RWPE1 (cell line): ENCODE measurements at regions not wholly inside any gene's neighbourhood (a gene's known extent, or its start where the extent isn't known, plus 50 kb on each side); places are given as distances from the start of the nearest gene placed in this dataset.
"Not testable (repeated sequence)": the region's sequence is repeated elsewhere in the genome, so short reads cannot be mapped to it uniquely, and the experiment has no call there.

Source experiments
- CTCF ChIA-PET: fragments of 350-600 bp; sonication (Branson Sonifier 250); formaldehyde crosslinking; extraction: SDS; loops from one replicate; lab custom pipeline; 2021; lab: Yijun Ruan, JAX
- POLR2A ChIA-PET: fragments of 400-600 bp; formaldehyde crosslinking; extraction: SDS; loops from one replicate; lab custom pipeline; 2020; ENCODE audit warnings: antibody characterized with exemption; ENCODE audit not compliant: low non-redundant PET; lab: Yijun Ruan, JAX
- DNase-seq: peaks from one replicate; pipeline ENCODE4 v3.0.0; 2012; ENCODE audit warnings: low spot score
- H3K27ac ChIP-seq: fragments of 450-650 bp; 2 replicates; pipeline ENCODE4 v1.5.1; 2017
- TF ChIP-seq, protein P1 (sequence below): fragments of 450-650 bp; conservative IDR thresholded peaks from 2 replicates; pipeline ENCODE4 v1.5.1; 2017; ENCODE audit warnings: low read depth, mild to moderate bottlenecking

- H3K27ac ChIP-seq = no peak overlapping the region
- CTCF ChIA-PET = no interaction called here
- TF ChIP-seq, protein P1, sequence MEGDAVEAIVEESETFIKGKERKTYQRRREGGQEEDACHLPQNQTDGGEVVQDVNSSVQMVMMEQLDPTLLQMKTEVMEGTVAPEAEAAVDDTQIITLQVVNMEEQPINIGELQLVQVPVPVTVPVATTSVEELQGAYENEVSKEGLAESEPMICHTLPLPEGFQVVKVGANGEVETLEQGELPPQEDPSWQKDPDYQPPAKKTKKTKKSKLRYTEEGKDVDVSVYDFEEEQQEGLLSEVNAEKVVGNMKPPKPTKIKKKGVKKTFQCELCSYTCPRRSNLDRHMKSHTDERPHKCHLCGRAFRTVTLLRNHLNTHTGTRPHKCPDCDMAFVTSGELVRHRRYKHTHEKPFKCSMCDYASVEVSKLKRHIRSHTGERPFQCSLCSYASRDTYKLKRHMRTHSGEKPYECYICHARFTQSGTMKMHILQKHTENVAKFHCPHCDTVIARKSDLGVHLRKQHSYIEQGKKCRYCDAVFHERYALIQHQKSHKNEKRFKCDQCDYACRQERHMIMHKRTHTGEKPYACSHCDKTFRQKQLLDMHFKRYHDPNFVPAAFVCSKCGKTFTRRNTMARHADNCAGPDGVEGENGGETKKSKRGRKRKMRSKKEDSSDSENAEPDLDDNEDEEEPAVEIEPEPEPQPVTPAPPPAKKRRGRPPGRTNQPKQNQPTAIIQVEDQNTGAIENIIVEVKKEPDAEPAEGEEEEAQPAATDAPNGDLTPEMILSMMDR = no peak
- POLR2A ChIA-PET = no interaction called here
- DNase-seq = no peak
Measured at GRCh38 chr4:132437117-132437516, 712.0 kb upstream of the PCDH10 start.

GRCh38 chr4:132445386-132445785 is 703.7 kb upstream of the PCDH10 start:
- no peak overlapping the region for H3K27ac ChIP-seq
- no peak for DNase-seq
- CTCF ChIA-PET = no interaction called here
- TF ChIP-seq, protein P1 = no peak
- POLR2A ChIA-PET = no interaction called here

- H3K27ac ChIP-seq, DNase-seq, CTCF ChIA-PET, POLR2A ChIA-PET: not testable (repeated sequence)
Measured at GRCh38 chr4:132457987-132458386, 691.1 kb upstream of the PCDH10 start.

- no peak for DNase-seq
- no peak overlapping the region for H3K27ac ChIP-seq
- TF ChIP-seq, protein P1 = no peak
- POLR2A ChIA-PET = no interaction called here
- CTCF ChIA-PET = no interaction called here
Measured at GRCh38 chr4:132479543-132479942, 669.6 kb upstream of the PCDH10 start.

DNA sequence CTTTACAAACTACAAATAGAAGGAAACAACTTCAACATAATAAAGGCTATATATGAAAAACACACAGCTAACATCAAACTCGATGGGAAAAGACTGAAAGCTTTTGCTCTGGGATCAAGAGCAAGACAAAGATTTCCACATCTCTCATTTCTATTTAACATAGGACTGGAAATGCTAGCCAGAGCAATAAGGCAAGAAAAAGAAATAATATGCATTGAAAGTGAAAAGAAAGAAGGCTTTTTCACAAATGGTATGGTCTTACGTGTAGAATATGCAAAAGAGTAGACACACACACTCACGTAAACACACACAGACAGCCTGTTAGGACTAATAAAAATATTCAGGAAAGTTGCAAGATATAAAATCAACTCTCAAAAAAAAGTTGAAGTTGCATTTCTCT is 660.5 kb upstream of the PCDH10 start:
- ChIA-PET POLR2A (no interaction called here), CTCF (no interaction called here)
- DNase-seq = no peak
- TF ChIP-seq, protein P1 = no peak
- no peak overlapping the region for H3K27ac ChIP-seq

- no peak for DNase-seq
- TF ChIP-seq, protein P1 = no peak
- ChIA-PET POLR2A (no interaction called here), CTCF (no interaction called here)
- no peak overlapping the region for H3K27ac ChIP-seq
Measured at GRCh38 chr4:132493476-132493875, 655.6 kb upstream of the PCDH10 start.

DNA sequence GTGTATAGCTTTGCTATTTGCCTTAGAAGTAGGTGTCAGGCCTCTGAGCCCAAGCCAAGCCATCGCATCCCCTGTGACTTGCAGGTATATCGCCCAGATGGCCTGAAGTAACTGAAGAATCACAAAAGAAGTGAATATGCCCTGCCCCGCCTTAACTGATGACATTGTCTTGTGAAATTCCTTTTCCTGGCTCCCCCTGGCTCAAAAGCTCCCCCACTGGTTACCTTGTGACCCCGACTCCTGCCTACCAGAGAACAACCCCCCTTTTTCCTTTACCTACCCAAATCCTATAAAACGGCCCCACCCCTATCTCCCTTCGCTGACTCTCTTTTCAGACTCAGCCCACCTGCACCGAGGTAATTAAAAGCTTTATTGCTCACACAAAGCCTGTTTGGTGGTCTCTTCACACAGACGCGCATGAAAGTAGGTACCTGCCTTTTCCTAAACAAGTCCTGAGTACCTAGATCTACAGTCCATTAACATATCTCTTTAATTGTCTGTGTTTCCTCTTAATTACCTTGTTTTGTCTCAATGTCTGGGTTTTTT is 653.8 kb upstream of the PCDH10 start:
- DNase-seq, H3K27ac ChIP-seq, CTCF ChIA-PET, POLR2A ChIA-PET: not testable (repeated sequence)

DNA sequence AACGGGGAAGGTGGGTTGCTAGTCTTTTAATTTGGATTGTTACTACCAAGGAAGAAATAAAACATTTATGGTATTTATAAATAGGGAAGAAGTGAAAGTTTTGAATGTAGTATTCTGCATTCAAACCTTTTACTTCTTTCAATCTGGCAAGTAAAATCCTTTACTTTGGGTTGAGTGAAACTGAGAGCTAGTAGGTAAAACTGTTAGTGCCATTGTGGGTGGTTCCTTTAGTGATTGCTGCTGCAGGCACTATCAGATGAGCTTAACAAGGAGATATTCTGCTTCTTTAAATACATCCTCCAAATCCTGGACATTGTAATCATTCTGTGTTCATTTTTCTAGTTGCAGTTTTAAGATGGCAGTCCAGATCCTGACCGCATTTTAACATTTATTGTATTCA is 650.9 kb upstream of the PCDH10 start:
- ChIA-PET POLR2A (no interaction called here), CTCF (interaction anchor here (0.7 kb wide), 1 partner anchor 462 kb away, joined by 3 read pairs; no protein-coding TSS in a partner anchor)
- H3K27ac ChIP-seq = no peak overlapping the region
- TF ChIP-seq, protein P1 = no peak
- DNase-seq = no peak
